ENCODE measurements at regions not wholly inside any gene's neighbourhood (a gene's known extent, or its start where the extent isn't known, plus 50 kb on each side); places are given as distances from the start of the nearest gene placed in this dataset. TPM values are rescaled to one million over a fixed set of nuclear protein-coding genes. Genes with fewer than 3 reads are reported as not detected.
A peak's percentile ranks its signal among the peaks of the same experiment; 100 is the strongest.

DNA sequence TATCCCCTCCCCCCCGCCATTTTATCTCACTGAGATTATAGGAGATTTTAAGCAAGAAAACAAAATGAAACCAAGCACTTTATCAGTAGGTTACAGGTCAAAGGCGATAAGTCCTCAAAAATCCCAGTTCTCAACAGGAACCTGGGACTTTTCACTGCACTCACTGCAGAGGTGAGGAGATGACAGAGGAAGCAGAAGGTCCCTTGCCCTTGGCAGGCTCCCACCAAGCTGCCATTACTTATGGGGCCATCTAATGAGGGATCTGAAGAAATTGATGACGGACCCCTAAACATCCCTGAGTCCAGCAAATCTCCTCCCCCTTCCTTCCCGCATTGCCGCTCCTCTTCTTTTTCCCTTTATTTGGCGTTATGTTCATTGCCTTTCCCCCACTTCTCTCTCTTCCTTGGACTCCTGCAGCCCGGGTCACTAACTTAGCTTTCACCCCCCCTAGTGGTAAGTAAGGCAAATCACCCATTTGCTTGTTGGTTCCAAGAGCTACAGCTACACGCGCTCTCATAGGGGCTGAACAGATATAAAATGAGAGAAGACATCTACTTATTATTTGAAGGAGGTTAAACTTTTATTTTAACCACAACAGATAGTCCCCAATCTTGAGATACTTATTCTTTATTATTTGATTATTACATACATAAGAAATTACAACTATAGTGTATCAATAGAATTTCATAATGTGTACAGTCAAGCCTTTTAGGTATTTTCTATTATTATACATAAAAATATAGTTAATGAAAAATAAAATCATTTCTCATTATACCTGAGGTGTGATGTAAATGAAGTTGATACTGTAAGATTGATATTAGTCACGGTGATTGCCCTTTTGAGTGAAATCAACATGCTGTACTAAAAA is 52.0 kb upstream of the ARGLU1 start:
- Mint-ChIP-seq H3K27me3 (ENCODE audit: insufficient read depth, unreplicated experiment) (peaks cover 31% of the 10 kb centered on the region), H3K9me3 (ENCODE audit: unreplicated experiment) (no peaks in the 10 kb centered on the region), H3K4me3 (ENCODE audit: unreplicated experiment) (peak overlapping the region; percentile 8), H3K36me3 (ENCODE audit: insufficient read depth, unreplicated experiment) (no peaks in the 10 kb centered on the region), H3K27ac (ENCODE audit: low read depth, unreplicated experiment) (no peak overlapping the region), H3K4me1 (ENCODE audit: insufficient read depth, unreplicated experiment) (peaks cover 14% of the 10 kb centered on the region)
- TF ChIP-seq, protein P1, sequence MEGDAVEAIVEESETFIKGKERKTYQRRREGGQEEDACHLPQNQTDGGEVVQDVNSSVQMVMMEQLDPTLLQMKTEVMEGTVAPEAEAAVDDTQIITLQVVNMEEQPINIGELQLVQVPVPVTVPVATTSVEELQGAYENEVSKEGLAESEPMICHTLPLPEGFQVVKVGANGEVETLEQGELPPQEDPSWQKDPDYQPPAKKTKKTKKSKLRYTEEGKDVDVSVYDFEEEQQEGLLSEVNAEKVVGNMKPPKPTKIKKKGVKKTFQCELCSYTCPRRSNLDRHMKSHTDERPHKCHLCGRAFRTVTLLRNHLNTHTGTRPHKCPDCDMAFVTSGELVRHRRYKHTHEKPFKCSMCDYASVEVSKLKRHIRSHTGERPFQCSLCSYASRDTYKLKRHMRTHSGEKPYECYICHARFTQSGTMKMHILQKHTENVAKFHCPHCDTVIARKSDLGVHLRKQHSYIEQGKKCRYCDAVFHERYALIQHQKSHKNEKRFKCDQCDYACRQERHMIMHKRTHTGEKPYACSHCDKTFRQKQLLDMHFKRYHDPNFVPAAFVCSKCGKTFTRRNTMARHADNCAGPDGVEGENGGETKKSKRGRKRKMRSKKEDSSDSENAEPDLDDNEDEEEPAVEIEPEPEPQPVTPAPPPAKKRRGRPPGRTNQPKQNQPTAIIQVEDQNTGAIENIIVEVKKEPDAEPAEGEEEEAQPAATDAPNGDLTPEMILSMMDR (IDR thresholded peaks at IDR 0.05; ENCODE audit: unreplicated experiment) = peak; percentile 56
- peak; percentile 77 for DNase-seq (ENCODE audit: unreplicated experiment)
- intact Hi-C loops (cut with micrococcal nuclease) = loop anchor here (1.0 to 2.0 kb wide), 3 partner anchors 51 to 504 kb away; partner anchors contain the start of gene ARGLU1
- BruUV-seq (replicated peaks) = no TSS peak
- ChIA-PET CTCF (interaction anchor here (0.5 to 5.3 kb wide), 44 partner anchors 10 to 1896 kb away, joined by 3 to 44 read pairs (median 4); partner anchors contain the start of gene ARGLU1), POLR2A (interaction anchor here (0.6 to 2.8 kb wide), 5 partner anchors 12 to 300 kb away, joined by 3 to 20 read pairs (median 4); partner anchors contain the start of genes ARGLU1 and EFNB2)

Small RNA genes in the stretch of these regions (microRNA-seq; reads per million reads assigned to microRNA genes)
- not detected for gene MIR1267

Measured in MCF 10A (cell line).